Astrocyte of the cerebellum (primary cell): ENCODE measurements at regions not wholly inside any gene's neighbourhood (a gene's known extent, or its start where the extent isn't known, plus 50 kb on each side); places are given as distances from the start of the nearest gene placed in this dataset.
"Not testable (repeated sequence)": the region's sequence is repeated elsewhere in the genome, so short reads cannot be mapped to it uniquely, and the experiment has no call there.

ENCODE experiments used
- DNase-seq: peaks from one replicate; pipeline ENCODE4 v3.0.0-alpha.2; 2011; ENCODE audit warnings: low read depth
- H3K4me3 ChIP-seq: 2 replicates; pipeline ENCODE4 v1.5.1; 2011; ENCODE audit warnings: mild to moderate bottlenecking, low read depth, low read length, moderate library complexity
- CTCF ChIP-seq: IDR thresholded peaks from 2 replicates; pipeline ENCODE4 v1.5.1; 2012; ENCODE audit warnings: low read length, low read depth, moderate library complexity, mild to moderate bottlenecking; ENCODE audit errors: missing control alignments
- in situ Hi-C: cut with HindIII; loops from 2 replicates; pipeline ENCODE4 v1.10.0; 2017; ENCODE audit warnings: low sequenced_read_pairs

GRCh38 chr5:173677125-173677672 lies 60.7 kb upstream of the BOD1 start:
- TF ChIP-seq CTCF, result no peak
- DNase-seq, result no peak
- in situ Hi-C loops, result no loop called here

GRCh38 chr5:173679909-173680630 lies 63.6 kb upstream of the BOD1 start:
- in situ Hi-C loops, result no loop called here
- no peak for TF ChIP-seq CTCF
- no peak for DNase-seq
- H3K4me3 ChIP-seq, result no peak overlapping the region

More at GRCh38 chr5:173677125-173677672, 60.7 kb upstream of the BOD1 start:
- no peak overlapping the region for H3K4me3 ChIP-seq

GRCh38 chr5:173680660-173681242 lies 64.3 kb upstream of the BOD1 start:
- H3K4me3 ChIP-seq, result no peak overlapping the region
- in situ Hi-C loops, result no loop called here
- TF ChIP-seq CTCF, result no peak
- DNase-seq, result no peak

GRCh38 chr5:173682313-173682712 lies 65.9 kb upstream of the BOD1 start:
- in situ Hi-C loops, result no loop called here
- no peak for TF ChIP-seq CTCF
- DNase-seq, result no peak
- no peak overlapping the region for H3K4me3 ChIP-seq

GRCh38 chr5:173684535-173684934 lies 68.1 kb upstream of the BOD1 start:
- DNase-seq, in situ Hi-C loops, H3K4me3 ChIP-seq: not testable (repeated sequence)

GRCh38 chr5:173686950-173687349 lies 70.5 kb upstream of the BOD1 start:
- in situ Hi-C loops, result no loop called here
- no peak for TF ChIP-seq CTCF
- H3K4me3 ChIP-seq, result no peak overlapping the region
- DNase-seq, result no peak

GRCh38 chr5:173688703-173689102 lies 72.3 kb upstream of the BOD1 start:
- H3K4me3 ChIP-seq, result no peak overlapping the region
- no peak for DNase-seq
- no peak for TF ChIP-seq CTCF
- in situ Hi-C loops, result no loop called here
